PFSK-1 (cell line): ENCODE measurements at regions not wholly inside any gene's neighbourhood (a gene's known extent, or its start where the extent isn't known, plus 50 kb on each side); places are given as distances from the start of the nearest gene placed in this dataset.

Experiments used
- FOXP2 ChIP-seq: optimal IDR thresholded peaks from 2 replicates; pipeline ENCODE3; 2011; ENCODE audit warnings: borderline replicate concordance, control low read depth, inconsistent platforms; ENCODE audit not compliant: insufficient read depth; ENCODE audit errors: extremely low read length, extremely low read depth
- POLR2AphosphoS5 ChIP-seq: IDR thresholded peaks from 2 replicates; pipeline ENCODE4 v1.6.1; 2012; ENCODE audit warnings: low read depth, mild to moderate bottlenecking, control low read depth, low read length, moderate library complexity
- REST ChIP-seq, 2 experiments: IDR thresholded peaks; 2 replicates each; pipeline versions ENCODE4 v1.6.1 to v1.8.0; 2011 to 2012; ENCODE audit warnings: low read depth in 2 of 2, low read length in 2 of 2, control low read depth in 1 of 2, inconsistent platforms in 1 of 2, mild to moderate bottlenecking in 1 of 2, moderate library complexity in 1 of 2; ENCODE audit not compliant: insufficient read depth in 1 of 2
- SIN3A ChIP-seq: IDR thresholded peaks from 2 replicates; pipeline ENCODE4 v1.6.1; 2012; ENCODE audit warnings: mild to moderate bottlenecking, low read length, moderate library complexity, borderline replicate concordance; ENCODE audit not compliant: insufficient read depth
- TAF1 ChIP-seq: IDR thresholded peaks from 2 replicates; pipeline ENCODE4 v1.6.1; 2012; ENCODE audit warnings: low read length, control low read depth, borderline replicate concordance; ENCODE audit not compliant: insufficient read depth

GRCh38 chr10:69741671-69742355 is 59.9 kb upstream of the COL13A1 start:
- TF ChIP-seq TAF1 (no peak), SIN3A (no peak), POLR2AphosphoS5 (no peak)

GRCh38 chr10:69742356-69742695 is 59.4 kb upstream of the COL13A1 start:
- TF ChIP-seq REST (IDR thresholded peaks at IDR 0.05; ENCODE audit: insufficient read depth in 1 of 2, low read depth in 2 of 2, low read length in 2 of 2) (no peak), POLR2AphosphoS5 (no peak), FOXP2 (no peak), TAF1 (no peak), SIN3A (no peak)

GRCh38 chr10:69742928-69743602 is 58.6 kb upstream of the COL13A1 start:
- TF ChIP-seq SIN3A, result no peak
- TF ChIP-seq REST (IDR thresholded peaks at IDR 0.05; ENCODE audit: insufficient read depth in 1 of 2, low read depth in 2 of 2, low read length in 2 of 2), result no peak
- TF ChIP-seq TAF1, result no peak
- no peak for TF ChIP-seq POLR2AphosphoS5
- TF ChIP-seq FOXP2, result no peak

- TF ChIP-seq FOXP2 (no peak), POLR2AphosphoS5 (no peak)
These were observed 56.7 kb upstream of the COL13A1 start for GRCh38 chr10:69744971-69745370.

GRCh38 chr10:69745698-69746097 is 56.0 kb upstream of the COL13A1 start:
- TF ChIP-seq POLR2AphosphoS5 (no peak), TAF1 (no peak)

GRCh38 chr10:69747179-69747578 is 54.5 kb upstream of the COL13A1 start:
- no peak for TF ChIP-seq POLR2AphosphoS5
- no peak for TF ChIP-seq REST (IDR thresholded peaks at IDR 0.05; ENCODE audit: insufficient read depth in 1 of 2, low read depth in 2 of 2, low read length in 2 of 2)
- no peak for TF ChIP-seq FOXP2
- no peak for TF ChIP-seq SIN3A
- TF ChIP-seq TAF1, result no peak

- no peak for TF ChIP-seq TAF1
- no peak for TF ChIP-seq POLR2AphosphoS5
- no peak for TF ChIP-seq SIN3A
- no peak for TF ChIP-seq FOXP2
- no peak for TF ChIP-seq REST (IDR thresholded peaks at IDR 0.05; ENCODE audit: insufficient read depth in 1 of 2, low read depth in 2 of 2, low read length in 2 of 2)
These were observed 53.1 kb upstream of the COL13A1 start for GRCh38 chr10:69748621-69749020.
